Right atrium auricular region (tissue), 2 donors: ENCODE measurements at regions not wholly inside any gene's neighbourhood (a gene's known extent, or its start where the extent isn't known, plus 50 kb on each side); places are given as distances from the start of the nearest gene placed in this dataset.

Experiments
- DNase-seq: peaks from one replicate; pipeline ENCODE4 v3.0.0-alpha.2; 2019; ENCODE audit warnings: low spot score
- H3K27ac ChIP-seq, 2 donors: fragments of 200-600 bp; sonication (generic); 1 replicate in 1 of 2; 2 replicates in 1 of 2; pipeline ENCODE4 v1.5.1; 2016 to 2019
- H3K27me3 ChIP-seq, 2 donors: fragments of 200-600 bp; sonication (generic); one replicate each; pipeline versions ENCODE4 v1.5.1 to v1.6.0; 2017 to 2019
- H3K36me3 ChIP-seq: fragments of 200-600 bp; sonication (generic); one replicate; pipeline ENCODE4 v1.5.1; 2016
- H3K4me1 ChIP-seq, 2 donors: fragments of 200-600 bp; sonication (generic); one replicate each; pipeline versions ENCODE4 v1.5.1 to v1.6.0; 2017 to 2019
- H3K4me3 ChIP-seq, 2 donors: fragments of 200-600 bp; sonication (generic); 1 replicate in 1 of 2; 2 replicates in 1 of 2; pipeline ENCODE4 v1.5.1; 2017 to 2019; ENCODE audit warnings: mild to moderate bottlenecking in 1 of 2, moderate library complexity in 1 of 2
- H3K9me3 ChIP-seq, 2 donors: fragments of 200-600 bp; sonication (generic); one replicate each; pipeline ENCODE4 v1.5.1; 2019
- CTCF ChIP-seq, 2 donors: fragments of 200-600 bp; sonication (generic); IDR thresholded peaks; one replicate each; pipeline ENCODE4 v1.5.1; 2019; ENCODE audit warnings: antibody characterized with exemption in 2 of 2

GRCh38 chr3:34969513-34969912, 669.8 kb upstream of the ARPP21 start:
- TF ChIP-seq CTCF (IDR thresholded peaks at IDR 0.05): no peak
- Histone ChIP-seq H3K9me3 (no peaks in the 10 kb centered on the region), H3K4me1 (no peaks in the 10 kb centered on the region), H3K4me3 (no peak overlapping the region), H3K36me3 (no peaks in the 10 kb centered on the region), H3K27ac (no peak overlapping the region), H3K27me3 (no peaks in the 10 kb centered on the region)
- no peak for DNase-seq

- Histone ChIP-seq H3K36me3 (no peaks in the 10 kb centered on the region), H3K4me1 (no peaks in the 10 kb centered on the region), H3K4me3 (no peak overlapping the region), H3K27me3 (no peaks in the 10 kb centered on the region), H3K9me3 (peaks cover 0 to 8% of the 10 kb centered on the region in 2 donors), H3K27ac (no peak overlapping the region)
- DNase-seq: no peak
- no peak for TF ChIP-seq CTCF (IDR thresholded peaks at IDR 0.05)
Measured at GRCh38 chr3:34972481-34972880, 666.8 kb upstream of the ARPP21 start.

GRCh38 chr3:34973586-34973985, 665.7 kb upstream of the ARPP21 start:
- Histone ChIP-seq H3K4me3 (no peak overlapping the region), H3K4me1 (no peaks in the 10 kb centered on the region), H3K9me3 (peaks cover 0 to 8% of the 10 kb centered on the region in 2 donors), H3K36me3 (no peaks in the 10 kb centered on the region), H3K27me3 (no peaks in the 10 kb centered on the region), H3K27ac (no peak overlapping the region)
- TF ChIP-seq CTCF (IDR thresholded peaks at IDR 0.05): no peak
- no peak for DNase-seq

- no peak for DNase-seq
- TF ChIP-seq CTCF (IDR thresholded peaks at IDR 0.05): no peak
- Histone ChIP-seq H3K36me3 (no peaks in the 10 kb centered on the region), H3K4me1 (no peaks in the 10 kb centered on the region), H3K27ac (no peak overlapping the region), H3K9me3 (no peaks in the 10 kb centered on the region), H3K27me3 (no peaks in the 10 kb centered on the region), H3K4me3 (no peak overlapping the region)
Measured at GRCh38 chr3:34983631-34984030, 655.7 kb upstream of the ARPP21 start.

GRCh38 chr3:34988296-34988695, 651.0 kb upstream of the ARPP21 start:
- no peak for TF ChIP-seq CTCF (IDR thresholded peaks at IDR 0.05)

GRCh38 chr3:34995796-34996430, 643.4 kb upstream of the ARPP21 start:
- H3K9me3 ChIP-seq: no peaks in the 10 kb centered on the region
- no peaks in the 10 kb centered on the region for H3K4me1 ChIP-seq
- no peak for TF ChIP-seq CTCF (IDR thresholded peaks at IDR 0.05)
- no peak overlapping the region for H3K4me3 ChIP-seq
- no peaks in the 10 kb centered on the region for H3K36me3 ChIP-seq
- no peaks in the 10 kb centered on the region for H3K27me3 ChIP-seq
- no peak overlapping the region for H3K27ac ChIP-seq
- DNase-seq: no peak

More at GRCh38 chr3:34988296-34988695, 651.0 kb upstream of the ARPP21 start:
- H3K4me3 ChIP-seq: no peak overlapping the region
- no peak for DNase-seq
- no peaks in the 10 kb centered on the region for H3K36me3 ChIP-seq
- H3K4me1 ChIP-seq: no peaks in the 10 kb centered on the region
- no peak overlapping the region for H3K27ac ChIP-seq
- H3K9me3 ChIP-seq: no peaks in the 10 kb centered on the region
- H3K27me3 ChIP-seq: no peaks in the 10 kb centered on the region
